Epidermal melanocyte (primary cell): ENCODE measurements at regions not wholly inside any gene's neighbourhood (a gene's known extent, or its start where the extent isn't known, plus 50 kb on each side); places are given as distances from the start of the nearest gene placed in this dataset.
"Not testable (repeated sequence)": the region's sequence is repeated elsewhere in the genome, so short reads cannot be mapped to it uniquely, and the experiment has no call there.

ENCODE experiments used
- DNase-seq: peaks from one replicate; pipeline ENCODE4 v3.0.0; 2011; ENCODE audit warnings: low spot score; ENCODE audit not compliant: insufficient read length

GRCh38 chr7:1300206-1300605 lies 67.5 kb downstream of the UNCX start:
- DNase-seq = no peak

- DNase-seq = no peak
These were observed 68.0 kb downstream of the UNCX start for GRCh38 chr7:1300636-1301035.

- no peak for DNase-seq
These were observed 68.6 kb downstream of the UNCX start for GRCh38 chr7:1301054-1301881.

- no peak for DNase-seq
These were observed 69.2 kb downstream of the UNCX start for GRCh38 chr7:1301882-1302251.

- no peak for DNase-seq
These were observed 70.3 kb downstream of the UNCX start for GRCh38 chr7:1302936-1303335.

GRCh38 chr7:1304011-1304410 lies 71.3 kb downstream of the UNCX start:
- not testable (repeated sequence) for DNase-seq

- no peak for DNase-seq
These were observed 73.2 kb downstream of the UNCX start for GRCh38 chr7:1305873-1306272.

- no peak for DNase-seq
These were observed 75.2 kb downstream of the UNCX start for GRCh38 chr7:1307828-1308227.

- no peak for DNase-seq
These were observed 76.6 kb downstream of the UNCX start for GRCh38 chr7:1309290-1309689.

- no peak for DNase-seq
These were observed 77.3 kb downstream of the UNCX start for GRCh38 chr7:1309996-1310395.

GRCh38 chr7:1310936-1311335 lies 78.3 kb downstream of the UNCX start:
- no peak for DNase-seq

GRCh38 chr7:1311406-1312135 lies 78.9 kb downstream of the UNCX start:
- no peak for DNase-seq

- DNase-seq = no peak
These were observed 79.7 kb downstream of the UNCX start for GRCh38 chr7:1312136-1313070.

GRCh38 chr7:1313613-1314012 lies 80.9 kb downstream of the UNCX start:
- no peak for DNase-seq

GRCh38 chr7:1314021-1314907 lies 81.6 kb downstream of the UNCX start:
- no peak for DNase-seq

- DNase-seq = no peak
These were observed 82.3 kb downstream of the UNCX start for GRCh38 chr7:1314908-1315450.

GRCh38 chr7:1316086-1316485 lies 83.4 kb downstream of the UNCX start:
- DNase-seq = no peak

- DNase-seq = no peak
These were observed 85.0 kb downstream of the UNCX start for GRCh38 chr7:1317646-1318045.

- DNase-seq = no peak
These were observed 85.4 kb downstream of the UNCX start for GRCh38 chr7:1318051-1318450.

- no peak for DNase-seq
These were observed 86.0 kb downstream of the UNCX start for GRCh38 chr7:1318661-1319060.
